ENCODE measurements at regions not wholly inside any gene's neighbourhood (a gene's known extent, or its start where the extent isn't known, plus 50 kb on each side); places are given as distances from the start of the nearest gene placed in this dataset.

- Histone ChIP-seq H3K9me3 (no peaks in the 10 kb centered on the region), H3K36me3 (no peaks in the 10 kb centered on the region), H3K4me1 (no peaks in the 10 kb centered on the region), H3K27ac (no peak overlapping the region), H3K4me3 (no peak overlapping the region), H3K27me3 (ENCODE audit: low read depth) (no peaks in the 10 kb centered on the region)
- no peak for TF ChIP-seq CTCF (IDR thresholded peaks at IDR 0.05)
- ATAC-seq (no peak), DNase-seq (no peak)
- intact Hi-C loops (cut with DNase I) = no loop called here
Measured at GRCh38 chr1:87252406-87252805, 76.3 kb upstream of the LMO4 start.

DNA sequence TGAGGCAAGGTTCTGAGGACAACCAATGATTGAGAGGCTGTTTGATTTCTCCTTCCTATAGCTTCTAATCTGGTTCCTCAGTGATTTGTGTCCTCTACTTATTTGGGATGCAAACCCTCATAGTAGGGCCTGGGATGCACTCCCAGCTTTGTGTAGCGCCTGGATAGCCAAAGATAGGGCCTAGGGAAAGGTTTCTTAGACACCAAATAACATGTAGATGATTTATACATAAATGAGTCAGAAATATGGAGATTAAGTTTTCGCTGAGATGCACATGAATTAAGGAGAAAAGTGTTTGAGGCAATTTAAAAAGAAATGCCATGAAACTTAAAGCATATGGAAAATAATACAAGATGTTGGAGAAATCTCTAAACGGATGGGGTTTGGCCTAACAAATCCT, 66.0 kb upstream of the LMO4 start:
- Histone ChIP-seq H3K4me3 (no peak overlapping the region), H3K27me3 (ENCODE audit: low read depth) (no peaks in the 10 kb centered on the region), H3K4me1 (no peaks in the 10 kb centered on the region), H3K9me3 (no peaks in the 10 kb centered on the region), H3K36me3 (no peaks in the 10 kb centered on the region), H3K27ac (no peak overlapping the region)
- ATAC-seq = no peak
- intact Hi-C loops (cut with DNase I) = no loop called here
- TF ChIP-seq CTCF (IDR thresholded peaks at IDR 0.05) = no peak
- no peak for DNase-seq

DNA sequence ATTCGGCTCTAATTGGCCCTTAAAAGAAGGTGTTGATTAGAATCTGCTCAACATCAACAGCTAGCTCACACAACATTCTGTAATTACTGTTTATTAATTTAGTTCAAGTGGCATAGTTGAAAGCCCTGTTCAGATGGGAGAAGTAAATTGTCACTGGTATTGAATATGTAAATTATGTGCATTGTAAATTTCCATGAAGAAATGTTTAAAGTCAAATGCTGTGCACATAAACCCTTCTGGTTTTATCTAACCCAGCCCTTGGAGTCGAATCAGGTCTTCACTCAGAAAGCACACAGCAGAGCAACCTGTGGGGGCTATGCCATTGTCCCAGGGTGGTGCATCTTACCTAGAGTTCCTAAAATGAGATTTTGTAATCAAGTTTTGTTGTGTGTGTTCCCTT, 65.4 kb upstream of the LMO4 start:
- intact Hi-C loops (cut with DNase I) = no loop called here
- no peak overlapping the region for H3K4me3 ChIP-seq
- no peak for ATAC-seq

DNA sequence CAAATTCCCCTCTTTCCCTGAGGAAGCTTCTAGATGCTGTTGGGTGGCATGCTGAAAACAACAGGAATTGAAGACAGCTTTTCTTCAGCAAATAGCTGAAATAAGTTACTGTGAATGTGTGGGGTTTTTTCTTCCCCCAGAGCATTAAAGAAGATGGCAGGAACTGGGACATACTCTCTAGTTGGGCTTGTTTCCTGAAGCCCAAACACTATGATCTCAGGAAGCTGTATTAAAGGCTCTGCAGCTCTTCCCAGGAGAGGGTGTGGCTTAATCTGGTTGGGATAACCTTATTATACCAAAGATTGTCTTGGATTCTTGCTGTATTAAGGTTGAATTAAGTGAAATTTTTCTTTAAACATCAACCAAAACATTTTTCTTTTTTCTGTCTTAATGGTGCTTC, 64.9 kb upstream of the LMO4 start:
- DNase-seq (no peak), ATAC-seq (no peak)
- Histone ChIP-seq H3K27me3 (ENCODE audit: low read depth) (no peaks in the 10 kb centered on the region), H3K4me1 (no peaks in the 10 kb centered on the region), H3K27ac (no peak overlapping the region), H3K9me3 (no peaks in the 10 kb centered on the region), H3K36me3 (no peaks in the 10 kb centered on the region), H3K4me3 (no peak overlapping the region)
- intact Hi-C loops (cut with DNase I) = no loop called here
- no peak for TF ChIP-seq CTCF (IDR thresholded peaks at IDR 0.05)

More for the DNA sequence above, 65.4 kb upstream of the LMO4 start:
- Histone ChIP-seq H3K27ac (no peak overlapping the region), H3K27me3 (ENCODE audit: low read depth) (no peaks in the 10 kb centered on the region), H3K4me1 (no peaks in the 10 kb centered on the region), H3K9me3 (no peaks in the 10 kb centered on the region), H3K36me3 (no peaks in the 10 kb centered on the region)
- no peak for TF ChIP-seq CTCF (IDR thresholded peaks at IDR 0.05)
- DNase-seq = no peak

- DNase-seq = no peak
Measured at GRCh38 chr1:87264976-87265375, 63.7 kb upstream of the LMO4 start.

More at GRCh38 chr1:87264976-87265375, 63.7 kb upstream of the LMO4 start:
- Histone ChIP-seq H3K36me3 (no peaks in the 10 kb centered on the region), H3K4me3 (no peak overlapping the region), H3K4me1 (no peaks in the 10 kb centered on the region), H3K27me3 (ENCODE audit: low read depth) (no peaks in the 10 kb centered on the region), H3K9me3 (no peaks in the 10 kb centered on the region), H3K27ac (no peak overlapping the region)
- no peak for ATAC-seq
- no peak for TF ChIP-seq CTCF (IDR thresholded peaks at IDR 0.05)
- intact Hi-C loops (cut with DNase I) = no loop called here
